ENCODE measurements at regions not wholly inside any gene's neighbourhood (a gene's known extent, or its start where the extent isn't known, plus 50 kb on each side); places are given as distances from the start of the nearest gene placed in this dataset.

DNA sequence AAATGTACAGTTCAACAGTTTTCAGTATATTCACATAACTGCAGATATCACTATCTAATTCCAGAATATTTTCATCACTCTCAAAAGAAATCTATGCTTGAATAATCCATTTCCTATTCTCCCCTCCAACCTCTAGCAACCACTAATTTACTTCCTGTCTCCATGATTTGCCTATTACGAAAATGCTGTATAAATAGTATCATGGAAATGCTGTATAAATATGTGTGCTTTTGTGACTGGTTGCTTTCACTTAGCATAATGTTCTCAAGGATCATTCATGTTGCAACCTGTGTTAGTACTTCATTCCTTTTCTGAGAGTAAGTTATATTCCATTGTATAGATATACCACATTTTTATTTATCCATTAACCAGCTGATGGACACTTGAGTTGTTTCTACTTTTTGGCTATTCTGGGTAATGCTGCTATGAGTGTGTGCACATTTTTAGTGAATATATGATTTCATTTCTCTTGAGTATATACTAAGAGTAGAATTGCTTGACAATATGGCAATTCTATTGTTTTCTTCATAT lies 115.6 kb downstream of the TNFSF18 start:
- Histone ChIP-seq H2BK15ac (ENCODE audit: low read depth, low read length) (no peak overlapping the region), H3K56ac (ENCODE audit: insufficient read length, low read depth, low read length) (no peak overlapping the region), H4K8ac (replicated peaks; ENCODE audit: insufficient read length, low read depth, low read length) (no peak overlapping the region), H4K91ac (ENCODE audit: insufficient read length, low read depth, low read length) (no peak overlapping the region), H3K4ac (ENCODE audit: low read depth, low read length) (no peak overlapping the region), H3K23ac (ENCODE audit: insufficient read length, low read depth, low read length) (no peak overlapping the region), H3K4me2 (ENCODE audit: insufficient read depth, insufficient read length, low read length) (no peak overlapping the region), H3K9me3 (ENCODE audit: control insufficient read depth, low read depth, low read length) (no peaks in the 10 kb centered on the region), H3K79me1 (ENCODE audit: insufficient read depth, low read depth, low read length, poor library complexity, severe bottlenecking) (no peaks in the 10 kb centered on the region), H2BK12ac (ENCODE audit: insufficient read length, low read depth, low read length) (no peak overlapping the region), H4K5ac (ENCODE audit: insufficient read length, low read depth, low read length) (no peak overlapping the region), H3K27me3 (ENCODE audit: insufficient read depth, low read length) (no peaks in the 10 kb centered on the region), H2AFZ (ENCODE audit: low read length) (no peak overlapping the region), H2BK120ac (ENCODE audit: low read depth, low read length, poor library complexity, severe bottlenecking) (no peak overlapping the region), H2BK5ac (ENCODE audit: insufficient read length, low read length) (no peak overlapping the region), H3K14ac (ENCODE audit: insufficient read depth, low read length) (no peak overlapping the region), H2BK20ac (ENCODE audit: low read depth, low read length, poor library complexity, severe bottlenecking) (no peak overlapping the region), H3K18ac (ENCODE audit: insufficient read length, low read depth, low read length) (no peak overlapping the region), H3K23me2 (ENCODE audit: insufficient read length, low read depth, low read length, poor library complexity, severe bottlenecking) (no peaks in the 10 kb centered on the region), H3T11ph (ENCODE audit: low read length) (no peak overlapping the region), H4K20me1 (ENCODE audit: control insufficient read depth, insufficient read depth, insufficient read length) (no peaks in the 10 kb centered on the region), H2AK5ac (ENCODE audit: insufficient read length, low read length) (no peak overlapping the region), H3K79me2 (ENCODE audit: insufficient read depth, low read length) (no peaks in the 10 kb centered on the region), H3K4me1 (ENCODE audit: insufficient read depth, low read length) (no peaks in the 10 kb centered on the region; the same call in 1 of the 2 replicates), H3K27ac (ENCODE audit: insufficient read length, low read depth, low read length) (no peak overlapping the region), H3K9ac (ENCODE audit: extremely low read depth, insufficient read length, low read length) (no peak overlapping the region)
- TF ChIP-seq, protein P1, sequence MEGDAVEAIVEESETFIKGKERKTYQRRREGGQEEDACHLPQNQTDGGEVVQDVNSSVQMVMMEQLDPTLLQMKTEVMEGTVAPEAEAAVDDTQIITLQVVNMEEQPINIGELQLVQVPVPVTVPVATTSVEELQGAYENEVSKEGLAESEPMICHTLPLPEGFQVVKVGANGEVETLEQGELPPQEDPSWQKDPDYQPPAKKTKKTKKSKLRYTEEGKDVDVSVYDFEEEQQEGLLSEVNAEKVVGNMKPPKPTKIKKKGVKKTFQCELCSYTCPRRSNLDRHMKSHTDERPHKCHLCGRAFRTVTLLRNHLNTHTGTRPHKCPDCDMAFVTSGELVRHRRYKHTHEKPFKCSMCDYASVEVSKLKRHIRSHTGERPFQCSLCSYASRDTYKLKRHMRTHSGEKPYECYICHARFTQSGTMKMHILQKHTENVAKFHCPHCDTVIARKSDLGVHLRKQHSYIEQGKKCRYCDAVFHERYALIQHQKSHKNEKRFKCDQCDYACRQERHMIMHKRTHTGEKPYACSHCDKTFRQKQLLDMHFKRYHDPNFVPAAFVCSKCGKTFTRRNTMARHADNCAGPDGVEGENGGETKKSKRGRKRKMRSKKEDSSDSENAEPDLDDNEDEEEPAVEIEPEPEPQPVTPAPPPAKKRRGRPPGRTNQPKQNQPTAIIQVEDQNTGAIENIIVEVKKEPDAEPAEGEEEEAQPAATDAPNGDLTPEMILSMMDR (conservative IDR thresholded peaks at IDR 0.05): no peak
- H3K36me3 Mint-ChIP-seq (ENCODE audit: insufficient read depth in 1 of 3, low read depth in 3 of 3): no peaks in the 10 kb centered on the region
- no CpG with 5 or more reads among the region's 1 CpG for WGBS (ENCODE audit: extremely low coverage, insufficient read length, low lambda C conversion rate)
- no peak overlapping the region for H3K4me3 Mint-ChIP-seq
- no peaks in the 10 kb centered on the region; the same call in 1 of the 2 replicates for H3K27me3 Mint-ChIP-seq (ENCODE audit: low read depth)
- no peaks in the 10 kb centered on the region for H3K9me3 Mint-ChIP-seq
- no peak overlapping the region for H3K27ac Mint-ChIP-seq
- peaks cover 0 to 3% of the 10 kb centered on the region in 2 experiments; a peak in 2 of 4 replicates for H3K4me1 Mint-ChIP-seq
- DNase-seq: no peak

Measured in H9 (cell line).